ENCODE measurements at regions not wholly inside any gene's neighbourhood (a gene's known extent, or its start where the extent isn't known, plus 50 kb on each side); places are given as distances from the start of the nearest gene placed in this dataset.

- H3K9me3 Mint-ChIP-seq, result no peaks in the 10 kb centered on the region
- H3K27ac Mint-ChIP-seq, result no peak overlapping the region
- H3K27me3 Mint-ChIP-seq, result no peaks in the 10 kb centered on the region
- H3K4me1 Mint-ChIP-seq (ENCODE audit: unreplicated experiment), result peaks cover 8% of the 10 kb centered on the region
- H3K4me3 Mint-ChIP-seq, result no peak overlapping the region
- H3K36me3 Mint-ChIP-seq, result no peaks in the 10 kb centered on the region
- no peak for DNase-seq (ENCODE audit: extremely low spot score, unreplicated experiment)
- TF ChIP-seq CTCF (conservative IDR thresholded peaks at IDR 0.05), result no peak
Observed at GRCh38 chr1:187985145-187985896, 1156.6 kb downstream of the PLA2G4A start.

- TF ChIP-seq CTCF (conservative IDR thresholded peaks at IDR 0.05), result no peak
- no peaks in the 10 kb centered on the region for H3K27me3 Mint-ChIP-seq
- DNase-seq (ENCODE audit: extremely low spot score, unreplicated experiment), result no peak
- no peaks in the 10 kb centered on the region for H3K9me3 Mint-ChIP-seq
- peaks cover 8% of the 10 kb centered on the region for H3K4me1 Mint-ChIP-seq (ENCODE audit: unreplicated experiment)
- no peak overlapping the region for H3K4me3 Mint-ChIP-seq
- H3K36me3 Mint-ChIP-seq, result no peaks in the 10 kb centered on the region
- H3K27ac Mint-ChIP-seq, result no peak overlapping the region
Observed at GRCh38 chr1:187985897-187986654, 1157.3 kb downstream of the PLA2G4A start.

DNA sequence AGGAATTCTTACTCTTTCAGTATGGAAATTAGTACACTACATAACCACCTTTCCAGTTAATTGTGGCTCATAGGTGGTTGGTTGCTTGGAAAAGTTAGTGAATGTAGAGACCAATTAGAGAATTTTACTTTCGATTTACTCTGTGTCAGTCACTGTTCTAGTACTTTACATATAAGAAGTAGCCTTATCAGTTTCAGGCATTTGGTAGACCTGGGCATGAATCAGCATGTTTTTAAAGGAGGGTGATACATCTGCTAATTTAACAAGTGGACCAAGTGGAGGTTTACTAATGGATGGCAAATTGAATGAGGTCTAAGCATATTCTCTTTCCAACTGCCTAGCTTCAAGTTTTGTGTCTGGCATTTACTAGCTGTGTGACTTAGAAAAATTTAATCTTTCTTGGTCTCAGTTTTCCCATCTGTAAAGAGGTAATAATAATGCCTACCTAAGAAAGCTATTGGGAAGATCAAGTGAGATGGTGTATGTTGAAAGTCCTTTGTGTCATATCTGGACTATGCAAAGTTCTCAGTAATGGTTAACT is 1158.6 kb downstream of the PLA2G4A start:
- no peak for DNase-seq (ENCODE audit: extremely low spot score, unreplicated experiment)
- no peak for TF ChIP-seq CTCF (conservative IDR thresholded peaks at IDR 0.05)
- no peaks in the 10 kb centered on the region for H3K36me3 Mint-ChIP-seq
- no peaks in the 10 kb centered on the region for H3K27me3 Mint-ChIP-seq
- peaks cover 8% of the 10 kb centered on the region for H3K4me1 Mint-ChIP-seq (ENCODE audit: unreplicated experiment)
- no peak overlapping the region for H3K27ac Mint-ChIP-seq
- no peaks in the 10 kb centered on the region for H3K9me3 Mint-ChIP-seq
- H3K4me3 Mint-ChIP-seq, result no peak overlapping the region

DNA sequence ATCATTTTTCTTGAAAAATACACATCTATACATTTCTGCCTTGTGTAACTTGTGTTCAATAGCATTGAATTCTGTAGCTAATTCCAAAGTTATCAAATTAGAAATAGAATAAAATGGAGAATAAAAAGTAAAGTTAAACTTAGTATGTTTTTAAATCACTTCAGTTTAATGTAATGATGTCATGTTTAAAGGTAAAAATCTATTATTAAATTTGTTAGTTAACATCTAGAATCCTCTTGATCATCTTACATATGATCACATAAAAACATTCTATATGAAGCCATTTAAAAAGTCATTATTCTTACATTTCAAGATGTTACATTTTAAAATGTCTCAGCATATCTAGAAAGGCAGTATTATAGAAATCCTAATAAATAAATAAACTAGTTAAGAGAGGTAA is 1163.2 kb downstream of the PLA2G4A start:
- no peak overlapping the region for H3K4me3 Mint-ChIP-seq
- no peaks in the 10 kb centered on the region for H3K36me3 Mint-ChIP-seq
- TF ChIP-seq CTCF (conservative IDR thresholded peaks at IDR 0.05), result no peak
- no peaks in the 10 kb centered on the region for H3K9me3 Mint-ChIP-seq
- H3K4me1 Mint-ChIP-seq (ENCODE audit: unreplicated experiment), result no peaks in the 10 kb centered on the region
- DNase-seq (ENCODE audit: extremely low spot score, unreplicated experiment), result no peak
- no peaks in the 10 kb centered on the region for H3K27me3 Mint-ChIP-seq
- no peak overlapping the region for H3K27ac Mint-ChIP-seq

DNA sequence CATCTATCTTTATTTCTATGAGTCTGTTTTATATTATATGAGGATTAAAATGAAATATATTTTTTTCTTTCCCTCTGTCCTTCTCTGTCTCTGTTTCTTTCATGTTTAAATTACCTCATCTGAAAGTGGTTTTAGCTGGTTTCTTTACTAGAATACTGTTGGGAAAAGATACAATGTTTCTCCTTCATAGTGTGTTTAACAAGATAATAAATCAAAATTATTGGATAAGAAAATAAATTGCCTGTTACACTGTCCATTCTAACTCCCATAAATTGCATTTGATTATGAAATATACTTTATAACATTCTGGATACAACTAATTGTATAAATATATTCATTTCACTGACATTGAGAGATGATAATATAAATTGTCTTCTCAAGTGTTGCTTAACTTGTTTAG is 1168.0 kb downstream of the PLA2G4A start:
- no peaks in the 10 kb centered on the region for H3K4me1 Mint-ChIP-seq (ENCODE audit: unreplicated experiment)
- H3K9me3 Mint-ChIP-seq, result no peaks in the 10 kb centered on the region
- H3K36me3 Mint-ChIP-seq, result no peaks in the 10 kb centered on the region
- no peaks in the 10 kb centered on the region for H3K27me3 Mint-ChIP-seq
- no peak for DNase-seq (ENCODE audit: extremely low spot score, unreplicated experiment)
- H3K27ac Mint-ChIP-seq, result no peak overlapping the region
- TF ChIP-seq CTCF (conservative IDR thresholded peaks at IDR 0.05), result no peak
- H3K4me3 Mint-ChIP-seq, result no peak overlapping the region

All from type B pancreatic cell (in vitro differentiated cells).